Vagina (tissue), 2 donors: ENCODE measurements at regions not wholly inside any gene's neighbourhood (a gene's known extent, or its start where the extent isn't known, plus 50 kb on each side); places are given as distances from the start of the nearest gene placed in this dataset.

Experiments used
- DNase-seq, 2 donors: peaks; one replicate each; pipeline ENCODE4 v3.0.0-alpha.2; 2017; ENCODE audit errors: extremely low spot score in 2 of 2
- H3K27ac ChIP-seq: fragments of 200-600 bp; sonication (generic); one replicate; pipeline ENCODE4 v1.5.1; 2019
- H3K27me3 ChIP-seq: fragments of 200-600 bp; sonication (generic); one replicate; pipeline ENCODE4 v1.5.1; 2019
- H3K36me3 ChIP-seq, 2 donors: fragments of 200-600 bp; sonication (generic); one replicate each; pipeline ENCODE4 v1.5.1; 2017 to 2019
- H3K4me1 ChIP-seq: fragments of 200-600 bp; sonication (generic); one replicate; pipeline ENCODE4 v1.5.1; 2019
- H3K4me3 ChIP-seq, 2 donors: fragments of 200-600 bp; sonication (generic); 1 replicate in 1 of 2; 2 replicates in 1 of 2; pipeline ENCODE4 v1.5.1; 2016 to 2019
- H3K9me3 ChIP-seq: fragments of 200-600 bp; sonication (generic); one replicate; pipeline ENCODE4 v1.5.1; 2019
- POLR2A ChIP-seq, 2 donors: fragments of 450-650 bp; IDR thresholded peaks; one replicate each; pipeline ENCODE4 v1.6.1; 2017; ENCODE audit warnings: antibody characterized with exemption in 2 of 2, mild to moderate bottlenecking in 2 of 2, moderate library complexity in 2 of 2
- POLR2AphosphoS5 ChIP-seq, 2 donors: sonication (generic); formaldehyde crosslinking; IDR thresholded peaks; one replicate each; pipeline ENCODE4 v1.9.0; 2017; ENCODE audit warnings: antibody characterized with exemption in 2 of 2, mild to moderate bottlenecking in 2 of 2, low read depth in 1 of 2; ENCODE audit not compliant: insufficient read depth in 1 of 2
- intact Hi-C: fragments of 100-400 bp; cut with DNase I; formaldehyde crosslinking; loops from one replicate; pipeline ENCODE4 v1.15.1; 2023
- TF ChIP-seq, protein P1 (sequence below), 3 experiments: fragments of 450-650 bp in 2 of 3; fragments of 200-600 bp in 1 of 3; sonication (generic) in 1 of 3; IDR thresholded peaks; one replicate each; pipeline ENCODE4 v1.5.1; 2017 to 2019; ENCODE audit warnings: antibody characterized with exemption in 3 of 3, mild to moderate bottlenecking in 2 of 3, moderate library complexity in 2 of 3

- H3K27me3 ChIP-seq: no peaks in the 10 kb centered on the region
- no peaks in the 10 kb centered on the region for H3K36me3 ChIP-seq
- TF ChIP-seq, protein P1, sequence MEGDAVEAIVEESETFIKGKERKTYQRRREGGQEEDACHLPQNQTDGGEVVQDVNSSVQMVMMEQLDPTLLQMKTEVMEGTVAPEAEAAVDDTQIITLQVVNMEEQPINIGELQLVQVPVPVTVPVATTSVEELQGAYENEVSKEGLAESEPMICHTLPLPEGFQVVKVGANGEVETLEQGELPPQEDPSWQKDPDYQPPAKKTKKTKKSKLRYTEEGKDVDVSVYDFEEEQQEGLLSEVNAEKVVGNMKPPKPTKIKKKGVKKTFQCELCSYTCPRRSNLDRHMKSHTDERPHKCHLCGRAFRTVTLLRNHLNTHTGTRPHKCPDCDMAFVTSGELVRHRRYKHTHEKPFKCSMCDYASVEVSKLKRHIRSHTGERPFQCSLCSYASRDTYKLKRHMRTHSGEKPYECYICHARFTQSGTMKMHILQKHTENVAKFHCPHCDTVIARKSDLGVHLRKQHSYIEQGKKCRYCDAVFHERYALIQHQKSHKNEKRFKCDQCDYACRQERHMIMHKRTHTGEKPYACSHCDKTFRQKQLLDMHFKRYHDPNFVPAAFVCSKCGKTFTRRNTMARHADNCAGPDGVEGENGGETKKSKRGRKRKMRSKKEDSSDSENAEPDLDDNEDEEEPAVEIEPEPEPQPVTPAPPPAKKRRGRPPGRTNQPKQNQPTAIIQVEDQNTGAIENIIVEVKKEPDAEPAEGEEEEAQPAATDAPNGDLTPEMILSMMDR (IDR thresholded peaks at IDR 0.05): no peak
- TF ChIP-seq POLR2A (IDR thresholded peaks at IDR 0.05) (no peak), POLR2AphosphoS5 (IDR thresholded peaks at IDR 0.05; ENCODE audit: insufficient read depth in 1 of 2, low read depth in 1 of 2) (no peak)
- DNase-seq: no peak
- H3K9me3 ChIP-seq: no peaks in the 10 kb centered on the region
- no peak overlapping the region for H3K27ac ChIP-seq
- intact Hi-C loops: no loop called here
- H3K4me1 ChIP-seq: no peaks in the 10 kb centered on the region
- H3K4me3 ChIP-seq: no peak overlapping the region
Observed at GRCh38 chr2:215854008-215854407, 159.3 kb downstream of the MREG start.

DNA sequence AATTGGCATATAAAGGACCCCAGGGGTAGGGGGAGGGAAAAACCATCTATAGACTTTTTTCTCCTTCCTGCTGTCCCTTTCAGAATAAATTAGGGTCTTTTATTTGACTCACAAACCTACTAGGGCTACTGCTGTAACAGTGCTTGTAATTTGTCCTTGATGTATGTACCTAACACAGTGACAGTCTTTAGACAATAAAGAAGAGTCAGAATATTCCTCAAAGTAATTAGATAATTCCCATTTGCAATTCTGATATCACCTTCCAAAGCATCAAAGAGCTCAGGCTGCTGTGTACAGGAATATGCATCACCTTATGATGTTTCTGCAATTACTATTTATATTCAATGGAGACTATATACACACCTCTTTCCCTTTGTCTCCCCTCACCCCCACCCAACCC lies 161.7 kb downstream of the MREG start:
- H3K4me1 ChIP-seq: no peaks in the 10 kb centered on the region
- H3K27me3 ChIP-seq: no peaks in the 10 kb centered on the region
- no peak for DNase-seq
- no peaks in the 10 kb centered on the region for H3K9me3 ChIP-seq
- H3K4me3 ChIP-seq: no peak overlapping the region
- TF ChIP-seq POLR2AphosphoS5 (IDR thresholded peaks at IDR 0.05; ENCODE audit: insufficient read depth in 1 of 2, low read depth in 1 of 2) (no peak), POLR2A (IDR thresholded peaks at IDR 0.05) (no peak)
- TF ChIP-seq, protein P1 (IDR thresholded peaks at IDR 0.05): no peak
- no peak overlapping the region for H3K27ac ChIP-seq
- intact Hi-C loops: no loop called here
- H3K36me3 ChIP-seq: no peaks in the 10 kb centered on the region

DNA sequence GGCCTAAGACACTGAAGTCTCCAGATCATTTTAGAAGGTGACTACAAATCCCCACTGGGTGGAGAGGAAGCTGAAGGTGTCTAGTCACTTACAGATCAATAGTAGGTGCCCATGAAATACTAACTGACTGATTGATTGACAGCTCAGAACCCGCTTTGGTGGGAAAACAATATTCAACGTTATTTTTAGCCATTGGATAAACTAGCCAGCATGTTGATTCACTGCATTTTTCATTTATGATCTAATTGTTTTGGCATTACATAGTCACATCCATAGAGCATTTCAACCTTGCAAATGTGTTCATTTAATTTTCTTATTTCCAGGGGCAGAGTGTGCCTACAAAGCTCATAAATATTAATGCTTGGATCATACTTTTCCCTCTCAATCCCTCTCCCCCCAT lies 162.3 kb downstream of the MREG start:
- no peak for TF ChIP-seq POLR2AphosphoS5 (IDR thresholded peaks at IDR 0.05; ENCODE audit: insufficient read depth in 1 of 2, low read depth in 1 of 2)
- TF ChIP-seq POLR2A (IDR thresholded peaks at IDR 0.05): no peak
- TF ChIP-seq, protein P1 (IDR thresholded peaks at IDR 0.05): no peak
- no peak overlapping the region for H3K4me3 ChIP-seq
- H3K36me3 ChIP-seq: no peaks in the 10 kb centered on the region
- DNase-seq: no peak
- no peaks in the 10 kb centered on the region for H3K4me1 ChIP-seq
- no peaks in the 10 kb centered on the region for H3K27me3 ChIP-seq
- H3K27ac ChIP-seq: no peak overlapping the region
- no peaks in the 10 kb centered on the region for H3K9me3 ChIP-seq
- intact Hi-C loops: no loop called here

GRCh38 chr2:215850380-215850779 lies 163.0 kb downstream of the MREG start:
- TF ChIP-seq, protein P1 (IDR thresholded peaks at IDR 0.05): no peak
- TF ChIP-seq POLR2AphosphoS5 (IDR thresholded peaks at IDR 0.05; ENCODE audit: insufficient read depth in 1 of 2, low read depth in 1 of 2) (no peak), POLR2A (IDR thresholded peaks at IDR 0.05) (no peak)
- no peaks in the 10 kb centered on the region for H3K9me3 ChIP-seq
- H3K4me3 ChIP-seq: no peak overlapping the region
- no peaks in the 10 kb centered on the region for H3K4me1 ChIP-seq
- no peak for DNase-seq
- no peak overlapping the region for H3K27ac ChIP-seq
- no peaks in the 10 kb centered on the region for H3K27me3 ChIP-seq
- intact Hi-C loops: no loop called here
- H3K36me3 ChIP-seq: no peaks in the 10 kb centered on the region

GRCh38 chr2:215849771-215850170 lies 163.6 kb downstream of the MREG start:
- TF ChIP-seq POLR2AphosphoS5 (IDR thresholded peaks at IDR 0.05; ENCODE audit: insufficient read depth in 1 of 2, low read depth in 1 of 2): no peak
- TF ChIP-seq, protein P1 (IDR thresholded peaks at IDR 0.05): no peak
- no peak for TF ChIP-seq POLR2A (IDR thresholded peaks at IDR 0.05)
- H3K9me3 ChIP-seq: no peaks in the 10 kb centered on the region
- H3K36me3 ChIP-seq: no peaks in the 10 kb centered on the region
- no peaks in the 10 kb centered on the region for H3K27me3 ChIP-seq
- H3K4me3 ChIP-seq: no peak overlapping the region
- H3K4me1 ChIP-seq: no peaks in the 10 kb centered on the region
- no peak overlapping the region for H3K27ac ChIP-seq
- DNase-seq: no peak
- intact Hi-C loops: no loop called here
